IMR-90 (cell line): ENCODE measurements at regions not wholly inside any gene's neighbourhood (a gene's known extent, or its start where the extent isn't known, plus 50 kb on each side); places are given as distances from the start of the nearest gene placed in this dataset.

ENCODE experiments used
- ATAC-seq: fragments of 200-7000 bp; cut with Tn5 transposase; 2 replicates; pipeline ENCODE4 v1.9.1; 2020; ENCODE audit warnings: low read depth, mild to moderate bottlenecking, moderate library complexity
- BruUV-seq: library from RNA; stranded (reverse); fragments of 400-500 nt; replicated peaks from 2 replicates; lab custom pipeline; 2021; lab: Mats Ljungman, UMichigan
- CTCF ChIA-PET: fragments of 300-600 bp; formaldehyde crosslinking; extraction: SDS; loops from one replicate; lab custom pipeline; 2021; ENCODE audit warnings: antibody characterized with exemption; lab: Yijun Ruan, JAX
- POLR2A ChIA-PET: fragments of 300-600 bp; sonication (Branson Sonifier 250); formaldehyde crosslinking; loops from one replicate; lab custom pipeline; 2022; ENCODE audit warnings: antibody characterized with exemption; ENCODE audit not compliant: unreplicated experiment; lab: Charles Lee
- DNase-seq: peaks from one replicate; pipeline ENCODE4 v3.0.0; 2013
- H2AFZ ChIP-seq: replicated peaks from 2 replicates; pipeline ENCODE3; 2013; ENCODE audit warnings: low read length, mild to moderate bottlenecking; ENCODE audit not compliant: poor library complexity
- H2AK5ac ChIP-seq: 2 replicates; pipeline ENCODE4 v1.6.1; 2013; ENCODE audit warnings: low read depth, low read length, inconsistent platforms
- H2AK9ac ChIP-seq: replicated peaks from 2 replicates; pipeline ENCODE3; 2013; ENCODE audit warnings: mild to moderate bottlenecking, low read depth, low read length, moderate library complexity; ENCODE audit not compliant: poor library complexity
- H2BK120ac ChIP-seq: 2 replicates; pipeline ENCODE4 v1.6.1; 2013; ENCODE audit warnings: low read depth, low read length, inconsistent platforms
- H2BK15ac ChIP-seq: 3 replicates; pipeline ENCODE4 v1.6.1; 2013; ENCODE audit warnings: low read depth, low read length, inconsistent platforms
- H2BK20ac ChIP-seq: 2 replicates; pipeline ENCODE4 v1.6.1; 2013; ENCODE audit warnings: low read depth, mild to moderate bottlenecking, inconsistent platforms, low read length, moderate library complexity
- H2BK5ac ChIP-seq: 2 replicates; pipeline ENCODE4 v1.6.1; 2013; ENCODE audit warnings: mild to moderate bottlenecking, low read depth, low read length, inconsistent platforms; ENCODE audit not compliant: poor library complexity, severe bottlenecking
- H3K14ac ChIP-seq: replicated peaks from 2 replicates; pipeline ENCODE4 v1.6.1; 2013; ENCODE audit warnings: low read depth, low read length, inconsistent platforms
- H3K18ac ChIP-seq: 2 replicates; pipeline ENCODE4 v1.6.1; 2013; ENCODE audit warnings: low read depth, low read length, control low read depth
- H3K23ac ChIP-seq: 2 replicates; pipeline ENCODE4 v1.6.1; 2013; ENCODE audit warnings: low read depth, low read length, inconsistent platforms
- H3K27ac ChIP-seq: 2 replicates; pipeline ENCODE4 v1.5.1; 2013; ENCODE audit warnings: mild to moderate bottlenecking, control low read depth, low read length; ENCODE audit not compliant: insufficient read depth
- H3K27me3 ChIP-seq: 2 replicates; pipeline ENCODE4 v1.6.1; 2013; ENCODE audit warnings: low read length; ENCODE audit not compliant: control insufficient read depth, insufficient read depth
- H3K36me3 ChIP-seq: 2 replicates; pipeline ENCODE4 v1.6.1; 2013; ENCODE audit warnings: low read length, mixed read lengths; ENCODE audit not compliant: control insufficient read depth, insufficient read depth
- H3K4ac ChIP-seq: 2 replicates; pipeline ENCODE4 v1.6.1; 2013; ENCODE audit warnings: low read depth, low read length, inconsistent platforms
- H3K4me1 ChIP-seq: 2 replicates; pipeline ENCODE4 v1.6.1; 2013; ENCODE audit warnings: low read length, mixed read lengths; ENCODE audit not compliant: control insufficient read depth, insufficient read depth
- H3K4me2 ChIP-seq: 2 replicates; pipeline ENCODE4 v1.6.1; 2013; ENCODE audit warnings: low read depth, mild to moderate bottlenecking, control low read depth, low read length, moderate library complexity
- H3K4me3 ChIP-seq: 2 replicates; pipeline ENCODE4 v1.5.1; 2013; ENCODE audit warnings: low read depth, mild to moderate bottlenecking, control low read depth, low read length, moderate library complexity; ENCODE audit not compliant: insufficient read depth
- H3K56ac ChIP-seq: 2 replicates; pipeline ENCODE4 v1.6.1; 2013; ENCODE audit warnings: low read length, inconsistent platforms; ENCODE audit not compliant: insufficient read depth; ENCODE audit errors: extremely low read depth
- H3K79me1 ChIP-seq, 2 experiments: 2 replicates each; pipeline ENCODE4 v1.6.1; 2013; ENCODE audit warnings: low read length in 2 of 2, inconsistent platforms in 1 of 2, low read depth in 1 of 2
- H3K9ac ChIP-seq: 2 replicates; pipeline ENCODE4 v1.6.1; 2013; ENCODE audit warnings: low read depth, low read length, control low read depth
- H3K9me1 ChIP-seq: 2 replicates; pipeline ENCODE4 v1.6.1; 2013; ENCODE audit warnings: low read length, inconsistent platforms; ENCODE audit not compliant: insufficient read depth
- H3K9me3 ChIP-seq: 2 replicates; pipeline ENCODE4 v1.6.1; 2013; ENCODE audit warnings: low read length; ENCODE audit not compliant: control insufficient read depth, insufficient read depth
- H4K20me1 ChIP-seq: 2 replicates; pipeline ENCODE4 v1.6.1; 2013; ENCODE audit warnings: low read length, inconsistent platforms; ENCODE audit not compliant: insufficient read depth
- H4K5ac ChIP-seq: 2 replicates; pipeline ENCODE4 v1.6.1; 2013; ENCODE audit warnings: mild to moderate bottlenecking, low read depth, low read length, control low read depth
- H4K8ac ChIP-seq, 2 experiments: 2 replicates each; pipeline ENCODE4 v1.6.1; 2013; ENCODE audit warnings: low read depth in 2 of 2, low read length in 2 of 2, control low read depth in 1 of 2, inconsistent platforms in 1 of 2
- H4K91ac ChIP-seq: 2 replicates; pipeline ENCODE4 v1.6.1; 2013; ENCODE audit warnings: low read depth, low read length, inconsistent platforms; ENCODE audit not compliant: insufficient read depth
- BHLHE40 ChIP-seq: fragments of 150-350 bp; IDR thresholded peaks from 2 replicates; pipeline ENCODE4 v1.6.1; 2016; ENCODE audit warnings: mild to moderate bottlenecking, low read depth, low read length
- POLR2A ChIP-seq: IDR thresholded peaks from 2 replicates; pipeline ENCODE4 v1.6.1; 2012; ENCODE audit warnings: mild to moderate bottlenecking, low read depth, low read length
- RAD21 ChIP-seq: IDR thresholded peaks from 2 replicates; pipeline ENCODE4 v1.6.1; 2012; ENCODE audit warnings: low read length, improper control_type of control experiment
- WGBS, 2 experiments: methylation state at CpG; one replicate each; pipeline versions ENCODE4 v1.1.5 to v1.1.7; 2013; ENCODE audit warnings: missing lambda C conversion rate in 2 of 2; ENCODE audit not compliant: insufficient read length in 1 of 2; ENCODE audit errors: extremely low coverage in 2 of 2; 5-methylcytosine and 5-hydroxymethylcytosine counted together
- dilution Hi-C: fragments of 300-500 bp; cut with HindIII; formaldehyde crosslinking; loops from one replicate; pipeline ENCODE4 v1.14.3; 2018; ENCODE audit warnings: low sequenced_read_pairs; ENCODE audit not compliant: unreplicated experiment
- in situ Hi-C: fragments of 300-500 bp; cut with MboI; formaldehyde crosslinking; loops from 3 replicates; pipeline ENCODE4 v1.14.3; 2019; ENCODE audit warnings: low sequenced_read_pairs, inconsistent platforms, mixed read lengths
- intact Hi-C: fragments of 100-400 bp; cut with micrococcal nuclease; formaldehyde crosslinking; loops from 2 replicates; pipeline ENCODE4 v1.10.0; 2022

DNA sequence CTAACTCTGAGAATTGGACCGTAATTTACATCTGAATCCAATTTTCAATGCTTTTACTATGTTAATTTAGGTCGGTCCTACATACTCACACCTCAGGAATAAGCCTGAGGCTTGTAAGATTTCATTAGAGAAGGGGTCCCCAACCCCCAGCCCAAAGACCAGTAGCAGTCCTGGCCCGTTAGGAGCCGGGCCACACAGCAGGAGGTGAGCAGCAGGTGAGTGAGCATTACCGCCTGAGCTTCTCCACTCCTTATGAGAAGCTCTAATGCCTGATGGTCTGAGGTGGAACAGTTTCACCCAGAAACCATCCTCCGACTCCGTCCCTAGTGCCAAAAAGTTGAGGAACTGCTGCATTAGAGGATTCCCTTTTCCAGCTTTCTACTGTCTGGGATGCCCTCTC is 757.3 kb downstream of the SI start:
- in situ Hi-C loops: no loop called here
- Histone ChIP-seq H4K5ac (no peak overlapping the region), H3K4me3 (no peak overlapping the region), H2BK5ac (no peak overlapping the region), H3K9me1 (no peaks in the 10 kb centered on the region), H3K27ac (no peak overlapping the region), H3K4me2 (no peak overlapping the region), H4K8ac (no peak overlapping the region), H3K4ac (no peak overlapping the region), H2AK9ac (no peak overlapping the region), H3K14ac (no peak overlapping the region), H2AFZ (no peak overlapping the region), H3K4me1 (no peaks in the 10 kb centered on the region), H2BK120ac (no peak overlapping the region), H3K56ac (no peak overlapping the region), H2AK5ac (no peak overlapping the region), H3K36me3 (no peaks in the 10 kb centered on the region), H2BK15ac (no peak overlapping the region), H4K20me1 (no peaks in the 10 kb centered on the region), H3K18ac (no peak overlapping the region), H2BK20ac (no peak overlapping the region), H3K9ac (no peak overlapping the region), H3K79me1 (no peaks in the 10 kb centered on the region), H3K23ac (no peak overlapping the region), H3K27me3 (no peaks in the 10 kb centered on the region), H4K91ac (no peak overlapping the region), H3K9me3 (peaks cover 5% of the 10 kb centered on the region; the same call in 1 of the 2 replicates)
- ChIA-PET CTCF (no interaction called here), POLR2A (no interaction called here)
- dilution Hi-C loops: no loop called here
- ATAC-seq (no peak), DNase-seq (no peak)
- TF ChIP-seq POLR2A (no peak), RAD21 (no peak), BHLHE40 (no peak)
- no TSS peak for BruUV-seq
- no CpG with 5 or more reads among the region's 7 CpGs for WGBS, 2 experiments
- intact Hi-C loops: no loop called here
